Upper lobe of left lung (tissue), 4 donors: ENCODE measurements at regions not wholly inside any gene's neighbourhood (a gene's known extent, or its start where the extent isn't known, plus 50 kb on each side); places are given as distances from the start of the nearest gene placed in this dataset.

Experiments
- CTCF ChIP-seq, 6 experiments: fragments of 450-650 bp in 4 of 6; fragments of 200-600 bp in 2 of 6; sonication (generic) in 2 of 6; IDR thresholded peaks; one replicate each; pipeline ENCODE4 v1.5.1; 2016 to 2019; ENCODE audit warnings: antibody characterized with exemption in 6 of 6
- EP300 ChIP-seq, 4 donors: sonication (generic); formaldehyde crosslinking; IDR thresholded peaks; one replicate each; pipeline ENCODE4 v1.5.1; 2017; ENCODE audit warnings: antibody characterized with exemption in 4 of 4, control low read depth in 2 of 4
- POLR2A ChIP-seq, 4 donors: fragments of 450-650 bp; IDR thresholded peaks; one replicate each; pipeline ENCODE4 v1.5.1; 2016 to 2017; ENCODE audit warnings: antibody characterized with exemption in 4 of 4, mild to moderate bottlenecking in 2 of 4
- POLR2AphosphoS5 ChIP-seq, 2 donors: sonication (generic); formaldehyde crosslinking; IDR thresholded peaks; one replicate each; pipeline ENCODE4 v1.5.1; 2017; ENCODE audit warnings: antibody characterized with exemption in 2 of 2

DNA sequence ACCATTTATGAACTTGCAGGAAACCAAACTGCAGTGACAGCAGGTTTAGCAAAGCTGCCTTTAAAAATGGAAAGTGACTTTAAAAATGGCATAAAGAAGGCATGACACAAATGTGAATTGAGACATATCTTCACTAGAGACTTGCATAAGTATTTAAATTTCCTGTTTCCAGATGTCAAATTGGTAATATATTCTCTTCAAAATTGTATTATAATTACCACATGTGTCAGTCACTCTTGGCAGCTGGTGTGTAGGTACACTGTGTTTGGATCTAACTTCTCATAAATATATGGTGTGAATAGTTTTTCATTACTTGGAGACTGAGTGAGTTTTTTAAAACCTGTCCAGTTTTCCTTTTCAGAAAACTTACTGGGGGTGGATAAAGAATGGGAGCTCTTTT, 636.2 kb upstream of the SGO1 start:
- no peak for TF ChIP-seq POLR2A (IDR thresholded peaks at IDR 0.05)
- no peak for TF ChIP-seq CTCF (IDR thresholded peaks at IDR 0.05)
- no peak for TF ChIP-seq POLR2AphosphoS5 (IDR thresholded peaks at IDR 0.05)
- no peak for TF ChIP-seq EP300 (IDR thresholded peaks at IDR 0.05)
